ENCODE measurements at regions not wholly inside any gene's neighbourhood (a gene's known extent, or its start where the extent isn't known, plus 50 kb on each side); places are given as distances from the start of the nearest gene placed in this dataset.

- no peak for TF ChIP-seq CTCF (IDR thresholded peaks at IDR 0.05)
- ATAC-seq (ENCODE audit: low FRiP score) = no peak
Measured at GRCh38 chr13:50599927-50600326, 243.6 kb downstream of the DLEU7 start.

GRCh38 chr13:50608370-50608769 lies 235.1 kb downstream of the DLEU7 start:
- TF ChIP-seq CTCF (IDR thresholded peaks at IDR 0.05) = no peak
- DNase-seq (ENCODE audit: low spot score) = no peak
- no peak for ATAC-seq (ENCODE audit: low FRiP score)

More at GRCh38 chr13:50599927-50600326, 243.6 kb downstream of the DLEU7 start:
- no peak for DNase-seq (ENCODE audit: low spot score)

- no peak for ATAC-seq (ENCODE audit: low FRiP score)
- TF ChIP-seq CTCF (IDR thresholded peaks at IDR 0.05) = no peak
- no peak for DNase-seq (ENCODE audit: low spot score)
Measured at GRCh38 chr13:50609011-50609410, 234.5 kb downstream of the DLEU7 start.

GRCh38 chr13:50610238-50610637 lies 233.3 kb downstream of the DLEU7 start:
- no peak for DNase-seq (ENCODE audit: low spot score)
- ATAC-seq (ENCODE audit: low FRiP score) = no peak
- TF ChIP-seq CTCF (IDR thresholded peaks at IDR 0.05) = no peak

- ATAC-seq (ENCODE audit: low FRiP score) (no peak), DNase-seq (ENCODE audit: low spot score) (no peak)
- no peak for TF ChIP-seq CTCF (IDR thresholded peaks at IDR 0.05)
Measured at GRCh38 chr13:50611117-50611781, 232.2 kb downstream of the DLEU7 start.

GRCh38 chr13:50612717-50613116 lies 230.8 kb downstream of the DLEU7 start:
- DNase-seq (ENCODE audit: low spot score) (no peak), ATAC-seq (ENCODE audit: low FRiP score) (no peak)
- no peak for TF ChIP-seq CTCF (IDR thresholded peaks at IDR 0.05)

GRCh38 chr13:50613356-50613831 lies 230.1 kb downstream of the DLEU7 start:
- DNase-seq (ENCODE audit: low spot score) (no peak), ATAC-seq (ENCODE audit: low FRiP score) (no peak)
- TF ChIP-seq CTCF (IDR thresholded peaks at IDR 0.05) = no peak
